Dermis blood vessel endothelial cell (primary cell): ENCODE measurements at regions not wholly inside any gene's neighbourhood (a gene's known extent, or its start where the extent isn't known, plus 50 kb on each side); places are given as distances from the start of the nearest gene placed in this dataset.

Source experiments
- DNase-seq: peaks from one replicate; pipeline ENCODE4 v3.0.0; 2010

DNA sequence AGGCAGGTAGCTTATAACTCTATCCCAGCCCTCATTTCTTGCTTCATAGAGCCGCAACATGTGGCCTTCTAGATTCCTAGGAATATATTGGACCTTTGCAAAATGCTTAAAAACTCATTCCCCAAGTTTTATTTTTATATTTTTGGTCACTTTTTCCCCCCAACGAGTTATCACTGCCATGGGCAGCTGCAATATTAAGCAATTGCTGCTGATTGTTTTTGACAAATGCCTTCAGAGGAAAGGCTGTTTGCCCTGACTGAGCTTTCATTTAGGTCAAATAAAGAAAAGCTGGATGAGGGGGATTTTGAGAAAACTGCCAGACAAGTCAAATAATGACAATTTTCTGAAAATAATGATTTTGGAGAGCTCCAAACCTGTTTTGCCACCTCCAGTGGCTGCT, 976.9 kb upstream of the MBL2 start:
- DNase-seq = no peak

- DNase-seq = no peak
Measured at GRCh38 chr10:53748319-53748718, 975.7 kb upstream of the MBL2 start.

GRCh38 chr10:53744746-53745145, 972.2 kb upstream of the MBL2 start:
- DNase-seq = no peak

DNA sequence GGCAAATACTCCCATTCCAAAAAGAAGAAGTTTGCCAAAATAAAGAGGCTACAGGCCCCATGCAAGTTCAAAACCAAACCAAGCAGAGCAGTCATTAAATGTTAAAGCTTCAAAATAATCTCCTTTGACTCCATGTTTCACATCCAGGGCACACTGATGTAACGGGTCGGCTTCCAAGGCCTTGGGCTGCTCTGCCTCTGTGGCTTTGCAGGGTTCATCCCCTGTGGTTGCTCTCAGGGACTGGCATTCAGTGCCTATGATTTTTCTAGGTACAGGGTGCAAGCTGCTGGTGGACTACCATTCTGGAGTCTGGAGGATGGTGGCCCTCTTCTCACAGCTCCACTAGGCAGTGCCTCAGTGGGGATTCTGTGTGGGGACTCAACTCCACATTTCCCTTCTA, 971.6 kb upstream of the MBL2 start:
- DNase-seq = no peak

GRCh38 chr10:53737132-53737531, 964.5 kb upstream of the MBL2 start:
- DNase-seq = no peak

- no peak for DNase-seq
Measured at GRCh38 chr10:53726921-53727320, 954.3 kb upstream of the MBL2 start.

DNA sequence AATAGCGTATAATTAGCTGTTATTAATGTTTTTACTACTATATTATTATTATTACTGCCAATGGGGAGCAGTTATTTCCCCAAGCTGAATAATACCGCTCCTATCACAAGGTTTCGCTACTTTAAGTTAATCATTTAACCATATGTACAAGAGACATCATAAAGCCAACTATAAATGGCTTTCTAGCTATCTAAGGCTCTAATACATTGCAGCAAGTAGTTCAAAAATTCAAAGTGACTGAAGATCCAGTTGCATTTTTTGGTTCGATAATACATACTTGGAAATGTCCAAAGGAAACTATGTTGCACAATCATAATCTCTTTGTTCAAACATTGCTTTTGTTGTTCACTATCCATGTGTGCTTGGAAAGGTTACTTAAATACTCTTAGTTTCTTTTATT, 952.0 kb upstream of the MBL2 start:
- no peak for DNase-seq

DNA sequence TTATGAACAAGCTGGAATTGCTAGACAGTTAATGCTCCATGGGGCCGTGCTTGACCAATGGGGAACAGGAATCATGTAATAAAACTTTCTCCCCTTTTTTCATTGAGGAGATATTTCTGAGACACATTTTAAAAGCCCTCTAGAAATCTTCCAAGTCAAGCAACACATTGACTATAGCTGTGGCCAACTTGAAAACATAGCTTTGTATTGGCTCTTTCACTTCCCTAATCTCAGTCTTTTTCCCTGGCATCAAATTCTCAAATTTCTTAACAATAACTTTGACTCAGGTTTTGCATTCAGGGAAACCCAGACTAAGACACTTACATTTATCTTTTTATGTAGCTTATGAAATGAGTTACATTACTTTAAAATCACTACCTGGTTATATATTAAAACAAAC, 947.1 kb upstream of the MBL2 start:
- DNase-seq = no peak

DNA sequence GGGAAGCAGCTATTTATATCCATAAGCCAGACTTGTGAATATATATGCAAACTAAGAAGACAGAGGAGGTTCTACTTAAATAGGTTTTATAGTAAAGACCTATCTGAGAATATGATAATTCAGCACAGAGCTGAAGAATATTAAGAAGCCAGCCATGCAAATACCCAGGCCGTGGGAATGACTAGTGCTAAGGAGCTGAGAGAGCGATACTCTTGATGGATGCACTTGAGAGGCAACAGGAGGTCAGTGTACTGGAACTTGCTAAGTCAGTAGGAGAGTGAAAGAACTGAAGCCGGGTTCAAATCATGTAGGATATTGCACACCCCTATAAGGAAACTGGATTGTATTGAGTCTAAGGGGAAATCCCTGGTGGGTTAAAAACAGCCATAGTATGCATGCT, 943.6 kb upstream of the MBL2 start:
- DNase-seq = no peak

DNA sequence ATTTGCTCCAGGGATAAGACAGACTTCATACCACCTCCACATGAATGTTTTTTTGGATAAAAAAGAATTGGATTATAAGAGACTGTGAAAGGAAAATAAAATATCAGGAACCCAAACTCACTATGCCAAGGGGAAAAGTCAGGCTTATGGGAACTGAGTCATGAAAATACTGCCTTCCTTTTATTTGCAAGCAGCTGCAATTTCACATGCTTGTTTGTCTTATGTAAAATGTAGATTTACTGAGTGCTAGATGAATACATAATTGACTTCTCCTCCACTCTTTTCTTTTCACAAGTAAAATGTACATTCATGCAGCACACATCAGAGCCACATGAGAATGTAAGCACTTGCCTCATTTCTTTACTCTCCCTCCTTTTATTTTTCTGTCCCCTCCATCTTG, 940.8 kb upstream of the MBL2 start:
- DNase-seq = no peak

- DNase-seq = no peak
Measured at GRCh38 chr10:53702489-53702888, 929.9 kb upstream of the MBL2 start.

- no peak for DNase-seq
Measured at GRCh38 chr10:53701213-53701612, 928.6 kb upstream of the MBL2 start.

GRCh38 chr10:53700278-53700677, 927.7 kb upstream of the MBL2 start:
- no peak for DNase-seq

DNA sequence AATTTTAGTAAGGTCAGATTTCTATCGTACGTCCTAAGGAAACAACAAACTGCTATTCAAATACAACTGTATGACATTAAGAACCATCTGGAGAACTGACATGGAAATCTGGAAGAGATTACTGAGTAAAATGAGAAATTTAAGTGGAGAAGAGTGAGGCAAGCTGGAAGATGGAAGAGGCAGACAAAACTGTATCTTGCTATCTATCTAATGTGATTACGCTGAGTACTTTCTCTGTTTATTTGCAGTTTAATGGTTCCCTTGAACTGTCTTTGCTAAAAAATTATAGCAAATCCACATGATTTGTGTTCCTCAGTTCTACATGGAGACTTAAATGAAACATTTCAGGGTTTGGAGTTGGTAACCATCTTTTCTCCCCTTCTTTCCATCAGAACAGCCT, 927.1 kb upstream of the MBL2 start:
- DNase-seq = no peak

GRCh38 chr10:53699231-53699630, 926.6 kb upstream of the MBL2 start:
- DNase-seq = no peak

DNA sequence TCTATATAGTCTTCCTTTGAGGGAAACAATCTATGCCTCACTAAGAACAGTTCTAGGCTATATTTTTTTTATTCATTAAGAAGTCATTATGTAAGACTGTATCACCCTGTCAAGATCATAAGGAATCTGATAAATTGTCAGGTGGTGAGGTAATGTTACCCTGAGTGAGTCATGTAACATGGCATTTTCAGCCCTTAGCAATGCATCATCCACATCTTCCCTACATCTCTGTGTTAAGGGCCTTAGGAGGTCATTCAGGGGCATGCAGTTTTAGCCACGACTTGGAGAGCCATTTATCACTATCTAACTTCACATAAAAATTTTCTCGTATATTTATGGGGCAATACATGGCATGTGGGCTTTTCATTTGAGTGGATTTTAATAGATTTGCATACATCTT, 924.5 kb upstream of the MBL2 start:
- DNase-seq = no peak

GRCh38 chr10:53690524-53691240, 918.1 kb upstream of the MBL2 start:
- no peak for DNase-seq

DNA sequence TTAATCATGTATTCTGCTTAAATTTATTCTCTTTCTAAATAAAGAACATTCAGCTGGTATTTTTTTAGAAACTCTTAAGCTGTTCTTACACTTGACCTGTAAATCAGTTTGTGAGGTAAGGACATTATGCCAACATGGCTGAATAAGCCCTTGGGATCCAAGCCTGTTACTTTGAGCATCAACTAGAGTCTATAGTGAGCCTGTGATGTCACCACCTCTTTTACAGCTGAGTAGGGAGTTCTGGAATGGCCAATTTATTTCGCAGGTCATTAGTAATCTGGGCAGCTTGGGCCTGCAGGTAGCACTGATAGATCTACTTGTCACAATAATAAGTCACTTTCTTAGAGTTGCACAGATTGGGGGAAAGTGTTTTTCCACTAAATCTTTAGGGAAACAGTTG, 915.2 kb upstream of the MBL2 start:
- no peak for DNase-seq

GRCh38 chr10:53682885-53683284, 910.3 kb upstream of the MBL2 start:
- DNase-seq = no peak

GRCh38 chr10:53682458-53682857, 909.9 kb upstream of the MBL2 start:
- DNase-seq = no peak

GRCh38 chr10:53679666-53680065, 907.1 kb upstream of the MBL2 start:
- no peak for DNase-seq

- DNase-seq = no peak
Measured at GRCh38 chr10:53675177-53675576, 902.6 kb upstream of the MBL2 start.

DNA sequence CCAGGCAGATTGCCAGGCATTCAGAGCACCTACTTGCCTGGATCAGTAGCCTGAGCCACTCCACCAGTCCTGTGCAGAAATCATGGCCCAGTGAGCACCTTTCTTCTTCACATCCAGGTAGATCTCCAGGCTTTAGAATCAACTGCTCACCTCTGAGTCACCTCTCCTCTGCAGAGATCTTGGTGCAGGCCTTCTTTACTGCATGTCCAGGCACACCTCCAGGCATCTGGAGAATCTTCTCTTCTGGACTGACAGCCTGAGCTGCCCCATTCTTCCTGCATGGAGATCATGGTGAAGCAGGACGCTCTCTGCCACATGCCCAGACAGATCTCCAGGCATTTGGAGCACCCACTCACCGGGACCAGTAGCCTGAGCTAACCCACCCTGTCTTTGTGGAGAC, 894.5 kb upstream of the MBL2 start:
- DNase-seq = no peak

GRCh38 chr10:53664282-53665019, 891.9 kb upstream of the MBL2 start:
- peak; percentile 0 for DNase-seq

GRCh38 chr10:53650794-53651193, 878.2 kb upstream of the MBL2 start:
- DNase-seq = no peak
